GM13977 (cell line): ENCODE measurements at regions not wholly inside any gene's neighbourhood (a gene's known extent, or its start where the extent isn't known, plus 50 kb on each side); places are given as distances from the start of the nearest gene placed in this dataset.
"Not testable (repeated sequence)": the region's sequence is repeated elsewhere in the genome, so short reads cannot be mapped to it uniquely, and the experiment has no call there.

Experiments
- DNase-seq: peaks from one replicate; pipeline ENCODE4 v3.0.0; 2012; ENCODE audit warnings: low spot score
- in situ Hi-C: fragments of 300-500 bp; cut with MboI; formaldehyde crosslinking; loops from one replicate; pipeline ENCODE4 v1.12.0; 2022; ENCODE audit warnings: low sequenced_read_pairs, low pct_unique_long_range_greater_than_20kb, mixed read lengths, inconsistent platforms; ENCODE audit not compliant: unreplicated experiment
- TF ChIP-seq, protein P1 (sequence below): IDR thresholded peaks from 2 replicates; pipeline ENCODE4 v1.5.1; 2012; ENCODE audit warnings: mild to moderate bottlenecking, control low read depth; ENCODE audit not compliant: insufficient read depth; ENCODE audit errors: extremely low read depth, missing control alignments

DNA sequence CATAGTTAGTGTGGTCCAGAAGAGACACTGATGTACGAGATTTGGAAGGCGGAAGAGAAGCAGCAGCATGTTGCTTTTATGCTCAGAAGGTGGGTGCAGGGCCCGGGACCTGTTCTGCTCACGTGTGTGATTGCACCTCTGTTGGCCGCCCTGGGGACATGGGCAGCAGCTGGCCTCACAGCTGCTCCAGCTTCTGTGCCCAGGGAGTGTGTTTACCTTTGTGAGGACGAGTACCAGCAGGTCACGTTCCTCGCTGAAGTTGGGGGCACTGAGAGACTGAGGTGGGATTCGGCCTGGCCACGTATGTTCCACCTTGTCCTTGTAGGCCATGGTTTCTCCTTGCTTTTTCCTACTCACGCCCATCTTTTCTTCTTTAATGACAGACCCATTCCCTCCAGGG is 86.3 kb downstream of the PMAIP1 start:
- DNase-seq, result no peak
- TF ChIP-seq, protein P1, sequence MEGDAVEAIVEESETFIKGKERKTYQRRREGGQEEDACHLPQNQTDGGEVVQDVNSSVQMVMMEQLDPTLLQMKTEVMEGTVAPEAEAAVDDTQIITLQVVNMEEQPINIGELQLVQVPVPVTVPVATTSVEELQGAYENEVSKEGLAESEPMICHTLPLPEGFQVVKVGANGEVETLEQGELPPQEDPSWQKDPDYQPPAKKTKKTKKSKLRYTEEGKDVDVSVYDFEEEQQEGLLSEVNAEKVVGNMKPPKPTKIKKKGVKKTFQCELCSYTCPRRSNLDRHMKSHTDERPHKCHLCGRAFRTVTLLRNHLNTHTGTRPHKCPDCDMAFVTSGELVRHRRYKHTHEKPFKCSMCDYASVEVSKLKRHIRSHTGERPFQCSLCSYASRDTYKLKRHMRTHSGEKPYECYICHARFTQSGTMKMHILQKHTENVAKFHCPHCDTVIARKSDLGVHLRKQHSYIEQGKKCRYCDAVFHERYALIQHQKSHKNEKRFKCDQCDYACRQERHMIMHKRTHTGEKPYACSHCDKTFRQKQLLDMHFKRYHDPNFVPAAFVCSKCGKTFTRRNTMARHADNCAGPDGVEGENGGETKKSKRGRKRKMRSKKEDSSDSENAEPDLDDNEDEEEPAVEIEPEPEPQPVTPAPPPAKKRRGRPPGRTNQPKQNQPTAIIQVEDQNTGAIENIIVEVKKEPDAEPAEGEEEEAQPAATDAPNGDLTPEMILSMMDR, result no peak
- in situ Hi-C loops, result no loop called here

DNA sequence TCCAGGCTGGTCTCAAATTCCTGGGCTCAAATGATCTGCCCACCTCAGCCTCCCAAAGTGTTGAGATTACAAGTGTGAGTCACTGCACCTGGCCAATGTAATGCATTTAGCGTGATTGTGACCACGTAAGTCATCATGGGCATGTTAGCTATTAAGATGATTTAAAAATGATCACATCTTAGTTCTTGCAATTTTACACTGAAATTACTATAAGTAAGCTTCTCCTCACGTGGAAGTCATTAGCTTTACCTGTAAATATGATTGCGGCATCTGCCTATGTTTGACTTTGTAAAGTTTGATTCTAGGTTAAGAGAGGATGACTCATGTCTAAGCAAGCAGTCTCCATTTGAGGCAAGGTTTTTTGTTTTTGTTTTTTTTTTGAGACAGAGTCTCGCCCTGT is 85.5 kb downstream of the PMAIP1 start:
- in situ Hi-C loops, result no loop called here
- TF ChIP-seq, protein P1, result no peak
- DNase-seq, result no peak

DNA sequence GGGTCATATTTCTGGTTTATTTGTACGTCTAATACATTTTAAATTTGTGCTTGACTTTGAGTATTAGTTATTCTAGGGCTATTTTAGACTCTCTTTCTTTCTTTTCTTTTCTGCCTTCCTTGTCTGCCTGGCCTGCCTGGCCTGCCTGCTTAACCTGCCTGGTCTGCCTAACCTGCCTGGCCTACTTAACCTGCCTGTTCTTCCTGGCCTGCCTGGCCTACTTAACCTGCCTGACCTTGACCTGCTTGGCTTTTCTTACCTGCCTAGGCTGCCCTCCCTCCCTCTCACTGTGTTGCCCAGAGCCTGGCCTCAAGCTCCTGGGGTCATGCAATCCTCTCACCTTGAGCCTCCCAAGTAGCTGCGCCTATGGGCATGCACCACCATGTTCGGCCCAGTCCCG is 83.7 kb downstream of the PMAIP1 start:
- TF ChIP-seq, protein P1, result no peak
- DNase-seq, result no peak
- in situ Hi-C loops, result no loop called here

DNA sequence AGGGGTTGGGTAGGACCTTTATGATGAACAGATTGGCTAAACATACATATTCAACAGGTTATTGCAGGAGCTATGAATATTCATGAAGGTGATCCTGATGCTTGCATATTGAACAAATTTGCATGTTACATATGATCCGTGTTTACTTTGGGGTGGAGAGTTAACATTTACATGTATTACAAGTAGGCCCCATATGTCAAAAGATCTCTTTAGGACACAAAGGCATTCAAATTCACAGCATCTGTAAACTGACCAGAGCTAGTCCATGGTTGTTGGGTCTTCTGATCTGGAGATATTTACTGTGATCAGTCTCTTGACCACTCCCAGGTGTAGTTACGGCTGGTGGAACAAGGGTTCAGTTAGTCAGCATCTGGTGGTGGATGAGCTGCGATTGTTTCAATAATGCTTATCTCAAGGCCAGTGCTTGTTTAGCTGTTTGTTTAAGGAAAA is 80.4 kb downstream of the PMAIP1 start:
- no peak for DNase-seq
- in situ Hi-C loops, result no loop called here
- TF ChIP-seq, protein P1, result no peak

DNA sequence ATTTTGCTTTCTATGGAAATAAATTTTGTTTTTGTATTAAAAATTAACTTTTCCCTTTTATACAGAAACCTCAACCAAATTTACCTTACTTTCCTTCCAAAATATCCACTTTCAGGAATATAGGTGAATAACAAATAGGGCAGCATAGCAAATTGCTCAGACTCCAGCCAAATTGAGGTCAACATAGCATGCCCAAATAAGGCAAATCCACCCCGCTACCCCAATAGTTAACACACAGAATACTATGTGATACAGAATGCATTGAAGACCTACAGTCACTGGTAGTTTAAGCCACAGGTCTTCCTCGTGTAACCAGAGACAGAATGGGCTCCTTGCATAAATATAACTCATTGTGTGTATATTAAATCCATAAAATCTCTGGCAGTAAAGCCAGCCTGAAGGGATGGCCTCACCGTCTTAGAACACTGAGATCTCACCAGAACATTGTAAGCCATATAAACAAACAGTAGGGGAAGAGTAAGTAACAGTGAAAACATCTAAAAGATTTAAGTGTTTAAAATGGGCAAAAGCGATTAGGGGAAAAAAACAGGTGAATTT is 72.2 kb downstream of the PMAIP1 start:
- DNase-seq, result no peak
- TF ChIP-seq, protein P1, result no peak
- in situ Hi-C loops, result loop anchor here (10.0 kb wide), 1 partner anchor 137 kb away; no protein-coding TSS in a partner anchor

DNA sequence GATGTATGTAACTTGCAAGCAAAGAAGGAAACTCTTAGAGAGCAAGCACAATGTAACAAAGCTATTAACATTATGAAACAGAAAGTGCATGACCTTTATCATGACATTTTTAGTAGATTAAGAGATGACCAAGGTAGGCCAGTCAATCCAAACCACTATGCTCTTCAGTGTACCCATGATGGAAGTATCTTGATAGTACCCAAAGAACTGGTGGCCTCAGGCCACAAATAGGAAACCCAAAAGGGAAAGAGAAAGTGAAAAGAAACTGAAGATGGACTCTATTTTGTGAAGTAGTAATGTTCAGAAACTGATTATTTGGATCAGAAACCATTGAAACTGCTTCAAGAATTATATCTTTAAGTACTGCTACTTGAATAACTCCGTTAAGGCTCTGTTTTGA is 71.3 kb downstream of the PMAIP1 start:
- DNase-seq, result not testable (repeated sequence)
- in situ Hi-C loops, result loop anchor here (10.0 kb wide), 1 partner anchor 136 kb away; no protein-coding TSS in a partner anchor

DNA sequence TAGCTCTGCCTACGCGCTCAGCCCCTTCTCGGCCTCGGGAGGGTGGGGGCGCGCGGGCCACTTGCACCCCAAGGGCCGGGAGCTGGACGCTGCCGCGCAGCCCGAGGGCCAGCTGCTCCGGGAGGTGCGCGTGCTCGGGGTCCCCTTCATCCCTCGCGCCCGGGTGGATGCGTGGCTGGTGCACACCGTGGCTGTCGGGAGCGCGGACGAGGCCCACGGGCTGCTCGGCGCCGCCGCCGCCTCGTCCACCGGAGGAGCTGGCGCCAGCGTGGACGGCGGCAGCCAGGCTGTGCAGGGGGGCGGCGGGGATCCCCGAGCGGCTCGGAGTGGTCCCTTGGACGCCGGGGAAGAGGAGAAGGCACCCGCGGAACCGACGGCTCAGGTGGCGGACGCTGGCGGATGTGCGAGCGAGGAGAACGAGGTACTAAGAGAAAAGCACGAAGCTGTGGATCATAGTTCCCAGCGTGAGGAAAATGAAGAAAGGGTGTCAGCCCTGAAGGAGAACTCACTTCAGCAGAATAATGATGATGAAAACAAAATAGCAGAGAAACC is 69.8 kb downstream of the PMAIP1 start:
- in situ Hi-C loops, result loop anchor here (10.0 kb wide), 1 partner anchor 135 kb away; no protein-coding TSS in a partner anchor
- not testable (repeated sequence) for DNase-seq
